ENCODE measurements at regions not wholly inside any gene's neighbourhood (a gene's known extent, or its start where the extent isn't known, plus 50 kb on each side); places are given as distances from the start of the nearest gene placed in this dataset.
A peak's percentile ranks its signal among the peaks of the same experiment; 100 is the strongest.

GRCh38 chr2:34121076-34121475 is 522.0 kb upstream of the FAM98A start:
- no peak overlapping the region for H3K27ac Mint-ChIP-seq
- H3K27me3 Mint-ChIP-seq = no peaks in the 10 kb centered on the region
- DNase-seq (no peak), ATAC-seq (no peak)
- H3K4me3 Mint-ChIP-seq = no peak overlapping the region
- H3K9me3 ChIP-seq (ENCODE audit: control insufficient read depth, low read length, poor library complexity, severe bottlenecking) = no peaks in the 10 kb centered on the region
- H3K36me3 Mint-ChIP-seq (ENCODE audit: low read depth) = no peaks in the 10 kb centered on the region
- H3K4me1 Mint-ChIP-seq = no peaks in the 10 kb centered on the region

GRCh38 chr2:34115076-34115475 is 516.0 kb upstream of the FAM98A start:
- Mint-ChIP-seq H3K4me3 (no peak overlapping the region), H3K4me1 (no peaks in the 10 kb centered on the region), H3K27me3 (no peaks in the 10 kb centered on the region), H3K36me3 (ENCODE audit: low read depth) (no peaks in the 10 kb centered on the region), H3K27ac (no peak overlapping the region)
- DNase-seq (no peak), ATAC-seq (no peak)
- H3K9me3 ChIP-seq (ENCODE audit: control insufficient read depth, low read length, poor library complexity, severe bottlenecking) = no peaks in the 10 kb centered on the region

- H3K27ac Mint-ChIP-seq = no peak overlapping the region
- no peak overlapping the region for H3K4me3 Mint-ChIP-seq
- H3K4me1 Mint-ChIP-seq = no peaks in the 10 kb centered on the region
- no peaks in the 10 kb centered on the region for H3K9me3 ChIP-seq (ENCODE audit: control insufficient read depth, low read length, poor library complexity, severe bottlenecking)
- H3K27me3 Mint-ChIP-seq = no peaks in the 10 kb centered on the region
- no peaks in the 10 kb centered on the region for H3K36me3 Mint-ChIP-seq (ENCODE audit: low read depth)
- no peak for ATAC-seq
- DNase-seq = no peak
These were observed 513.1 kb upstream of the FAM98A start for GRCh38 chr2:34112161-34112560.

- DNase-seq (no peak), ATAC-seq (no peak)
- Mint-ChIP-seq H3K4me3 (no peak overlapping the region), H3K27me3 (no peaks in the 10 kb centered on the region), H3K36me3 (ENCODE audit: low read depth) (no peaks in the 10 kb centered on the region), H3K27ac (no peak overlapping the region), H3K4me1 (no peaks in the 10 kb centered on the region)
- no peaks in the 10 kb centered on the region for H3K9me3 ChIP-seq (ENCODE audit: control insufficient read depth, low read length, poor library complexity, severe bottlenecking)
These were observed 511.3 kb upstream of the FAM98A start for GRCh38 chr2:34110392-34110791.

GRCh38 chr2:34107811-34108210 is 508.7 kb upstream of the FAM98A start:
- no peak overlapping the region for H3K27ac Mint-ChIP-seq
- no peak for DNase-seq
- H3K4me1 Mint-ChIP-seq = no peaks in the 10 kb centered on the region
- H3K36me3 Mint-ChIP-seq (ENCODE audit: low read depth) = no peaks in the 10 kb centered on the region
- ATAC-seq = no peak
- H3K27me3 Mint-ChIP-seq = no peaks in the 10 kb centered on the region
- no peak overlapping the region for H3K4me3 Mint-ChIP-seq
- no peaks in the 10 kb centered on the region for H3K9me3 ChIP-seq (ENCODE audit: control insufficient read depth, low read length, poor library complexity, severe bottlenecking)

- no peaks in the 10 kb centered on the region for H3K36me3 Mint-ChIP-seq (ENCODE audit: low read depth)
- H3K4me1 Mint-ChIP-seq = no peaks in the 10 kb centered on the region
- H3K27ac Mint-ChIP-seq = no peak overlapping the region
- no peak for DNase-seq
- ATAC-seq = no peak
- peaks cover 7% of the 10 kb centered on the region for H3K27me3 Mint-ChIP-seq
- H3K4me3 Mint-ChIP-seq = no peak overlapping the region
- no peaks in the 10 kb centered on the region for H3K9me3 ChIP-seq (ENCODE audit: control insufficient read depth, low read length, poor library complexity, severe bottlenecking)
These were observed 506.1 kb upstream of the FAM98A start for GRCh38 chr2:34105006-34105767.

GRCh38 chr2:34104601-34105000 is 505.5 kb upstream of the FAM98A start:
- Mint-ChIP-seq H3K4me3 (no peak overlapping the region), H3K27ac (no peak overlapping the region), H3K27me3 (peaks cover 13% of the 10 kb centered on the region), H3K36me3 (ENCODE audit: low read depth) (no peaks in the 10 kb centered on the region), H3K4me1 (no peaks in the 10 kb centered on the region)
- no peak for ATAC-seq
- H3K9me3 ChIP-seq (ENCODE audit: control insufficient read depth, low read length, poor library complexity, severe bottlenecking) = no peaks in the 10 kb centered on the region
- DNase-seq = no peak

- H3K36me3 Mint-ChIP-seq (ENCODE audit: low read depth) = no peaks in the 10 kb centered on the region
- H3K4me3 Mint-ChIP-seq = no peak overlapping the region
- peaks cover 21% of the 10 kb centered on the region for H3K27me3 Mint-ChIP-seq
- DNase-seq (no peak), ATAC-seq (no peak)
- H3K4me1 Mint-ChIP-seq = peaks cover 2% of the 10 kb centered on the region
- H3K9me3 ChIP-seq (ENCODE audit: control insufficient read depth, low read length, poor library complexity, severe bottlenecking) = no peaks in the 10 kb centered on the region
- H3K27ac Mint-ChIP-seq = no peak overlapping the region
These were observed 504.3 kb upstream of the FAM98A start for GRCh38 chr2:34103437-34103836.

GRCh38 chr2:34102339-34102738 is 503.2 kb upstream of the FAM98A start:
- peaks cover 4% of the 10 kb centered on the region for H3K4me1 Mint-ChIP-seq
- ATAC-seq (no peak), DNase-seq (no peak)
- no peak overlapping the region for H3K27ac Mint-ChIP-seq
- no peaks in the 10 kb centered on the region for H3K36me3 Mint-ChIP-seq (ENCODE audit: low read depth)
- peaks cover 26% of the 10 kb centered on the region for H3K27me3 Mint-ChIP-seq
- no peak overlapping the region for H3K4me3 Mint-ChIP-seq
- H3K9me3 ChIP-seq (ENCODE audit: control insufficient read depth, low read length, poor library complexity, severe bottlenecking) = no peaks in the 10 kb centered on the region

- Mint-ChIP-seq H3K27me3 (peaks cover 26% of the 10 kb centered on the region), H3K4me1 (peaks cover 4% of the 10 kb centered on the region), H3K27ac (no peak overlapping the region), H3K36me3 (ENCODE audit: low read depth) (no peaks in the 10 kb centered on the region), H3K4me3 (no peak overlapping the region)
- DNase-seq = no peak
- H3K9me3 ChIP-seq (ENCODE audit: control insufficient read depth, low read length, poor library complexity, severe bottlenecking) = no peaks in the 10 kb centered on the region
- no peak for ATAC-seq
These were observed 500.3 kb upstream of the FAM98A start for GRCh38 chr2:34099377-34099776.

GRCh38 chr2:34098256-34098655 is 499.2 kb upstream of the FAM98A start:
- peaks cover 26% of the 10 kb centered on the region for H3K27me3 Mint-ChIP-seq
- no peak overlapping the region for H3K4me3 Mint-ChIP-seq
- H3K4me1 Mint-ChIP-seq = peaks cover 4% of the 10 kb centered on the region
- DNase-seq (no peak), ATAC-seq (no peak)
- no peaks in the 10 kb centered on the region for H3K36me3 Mint-ChIP-seq (ENCODE audit: low read depth)
- no peak overlapping the region for H3K27ac Mint-ChIP-seq
- no peaks in the 10 kb centered on the region for H3K9me3 ChIP-seq (ENCODE audit: control insufficient read depth, low read length, poor library complexity, severe bottlenecking)

- Mint-ChIP-seq H3K36me3 (ENCODE audit: low read depth) (no peaks in the 10 kb centered on the region), H3K27ac (no peak overlapping the region)
- peak; percentile 40 for ATAC-seq
These were observed 497.6 kb upstream of the FAM98A start for GRCh38 chr2:34096562-34097171.

GRCh38 chr2:34093790-34094189 is 494.7 kb upstream of the FAM98A start:
- ATAC-seq (no peak), DNase-seq (no peak)
- Mint-ChIP-seq H3K4me1 (peaks cover 4% of the 10 kb centered on the region), H3K4me3 (no peak overlapping the region), H3K27ac (no peak overlapping the region), H3K36me3 (ENCODE audit: low read depth) (no peaks in the 10 kb centered on the region), H3K27me3 (peaks cover 9% of the 10 kb centered on the region)
- no peaks in the 10 kb centered on the region for H3K9me3 ChIP-seq (ENCODE audit: control insufficient read depth, low read length, poor library complexity, severe bottlenecking)

More at GRCh38 chr2:34096562-34097171, 497.6 kb upstream of the FAM98A start:
- H3K4me1 Mint-ChIP-seq = peaks cover 4% of the 10 kb centered on the region
- no peak overlapping the region for H3K4me3 Mint-ChIP-seq
- DNase-seq = peak in 2 of 3 donors; percentile 4 to 10
- H3K27me3 Mint-ChIP-seq = peaks cover 26% of the 10 kb centered on the region
- H3K9me3 ChIP-seq (ENCODE audit: control insufficient read depth, low read length, poor library complexity, severe bottlenecking) = no peaks in the 10 kb centered on the region

- ATAC-seq (no peak), DNase-seq (no peak)
- Mint-ChIP-seq H3K4me3 (no peak overlapping the region), H3K36me3 (ENCODE audit: low read depth) (peaks cover 2% of the 10 kb centered on the region), H3K4me1 (peaks cover 2% of the 10 kb centered on the region), H3K27ac (no peak overlapping the region), H3K27me3 (no peaks in the 10 kb centered on the region)
- no peaks in the 10 kb centered on the region for H3K9me3 ChIP-seq (ENCODE audit: control insufficient read depth, low read length, poor library complexity, severe bottlenecking)
These were observed 471.1 kb upstream of the FAM98A start for GRCh38 chr2:34070196-34070595.

Data from T-helper 17 cell (primary cell).